H9 (cell line): ENCODE measurements at regions not wholly inside any gene's neighbourhood (a gene's known extent, or its start where the extent isn't known, plus 50 kb on each side); places are given as distances from the start of the nearest gene placed in this dataset.

Experiments
- DNase-seq: peaks from one replicate; pipeline ENCODE4 v3.0.0-alpha.2; 2017
- H2AFZ ChIP-seq: one replicate; pipeline ENCODE4 v1.6.1; 2013; ENCODE audit warnings: mild to moderate bottlenecking, low read length, control low read depth, moderate library complexity
- H2AK5ac ChIP-seq: 2 replicates; pipeline ENCODE4 v1.6.1; 2013; ENCODE audit warnings: low read length, control low read depth, mixed read lengths; ENCODE audit not compliant: insufficient read length
- H2BK120ac ChIP-seq: one replicate; pipeline ENCODE4 v1.6.1; 2013; ENCODE audit warnings: low read depth, mild to moderate bottlenecking, low read length, control low read depth, inconsistent platforms; ENCODE audit not compliant: poor library complexity, severe bottlenecking
- H2BK12ac ChIP-seq: 2 replicates; pipeline ENCODE4 v1.6.1; 2013; ENCODE audit warnings: low read length, control low read depth, mixed read lengths, low read depth; ENCODE audit not compliant: insufficient read length
- H2BK15ac ChIP-seq: 2 replicates; pipeline ENCODE4 v1.6.1; 2013; ENCODE audit warnings: low read depth, low read length, control low read depth
- H2BK20ac ChIP-seq: one replicate; pipeline ENCODE4 v1.6.1; 2013; ENCODE audit warnings: low read depth, mild to moderate bottlenecking, low read length, control low read depth, inconsistent platforms; ENCODE audit not compliant: poor library complexity, severe bottlenecking
- H2BK5ac ChIP-seq: 2 replicates; pipeline ENCODE4 v1.6.1; 2013; ENCODE audit warnings: low read length, control low read depth, mixed read lengths; ENCODE audit not compliant: insufficient read length
- H3K14ac ChIP-seq: 2 replicates; pipeline ENCODE4 v1.6.1; 2013; ENCODE audit warnings: low read length, control low read depth; ENCODE audit not compliant: insufficient read depth
- H3K18ac ChIP-seq: 2 replicates; pipeline ENCODE4 v1.6.1; 2013; ENCODE audit warnings: low read depth, mild to moderate bottlenecking, mixed read lengths, low read length, control low read depth; ENCODE audit not compliant: insufficient read length
- H3K23ac ChIP-seq: 2 replicates; pipeline ENCODE4 v1.6.1; 2013; ENCODE audit warnings: low read length, control low read depth, mixed read lengths, low read depth; ENCODE audit not compliant: insufficient read length
- H3K23me2 ChIP-seq: 2 replicates; pipeline ENCODE4 v1.6.1; 2013; ENCODE audit warnings: low read depth, mild to moderate bottlenecking, mixed read lengths, low read length, control low read depth; ENCODE audit not compliant: insufficient read length, poor library complexity, severe bottlenecking
- H3K27ac ChIP-seq: 2 replicates; pipeline ENCODE4 v1.5.1; 2013; ENCODE audit warnings: low read length, control low read depth, mixed read lengths, low read depth; ENCODE audit not compliant: insufficient read length
- H3K27me3 ChIP-seq: 2 replicates; pipeline ENCODE4 v1.6.1; 2013; ENCODE audit warnings: low read length, control low read depth, inconsistent platforms; ENCODE audit not compliant: insufficient read depth
- H3K4ac ChIP-seq: 2 replicates; pipeline ENCODE4 v1.6.1; 2013; ENCODE audit warnings: low read depth, mild to moderate bottlenecking, control low read depth, inconsistent platforms, low read length, moderate library complexity
- H3K4me1 ChIP-seq: 2 replicates; pipeline ENCODE4 v1.6.1; 2013; ENCODE audit warnings: low read length, control low read depth, inconsistent platforms; ENCODE audit not compliant: insufficient read depth
- H3K4me2 ChIP-seq: 2 replicates; pipeline ENCODE4 v1.6.1; 2013; ENCODE audit warnings: low read length, control low read depth, mixed read lengths; ENCODE audit not compliant: insufficient read length, insufficient read depth
- H3K56ac ChIP-seq: 2 replicates; pipeline ENCODE4 v1.6.1; 2013; ENCODE audit warnings: low read depth, mild to moderate bottlenecking, mixed read lengths, low read length, control low read depth; ENCODE audit not compliant: insufficient read length
- H3K79me1 ChIP-seq: 2 replicates; pipeline ENCODE4 v1.6.1; 2013; ENCODE audit warnings: low read depth, mild to moderate bottlenecking, moderate library complexity, low read length, control low read depth, inconsistent platforms; ENCODE audit not compliant: insufficient read depth, poor library complexity, severe bottlenecking
- H3K79me2 ChIP-seq: 2 replicates; pipeline ENCODE4 v1.6.1; 2013; ENCODE audit warnings: low read length, control low read depth, inconsistent platforms; ENCODE audit not compliant: insufficient read depth
- H3K9ac ChIP-seq: 2 replicates; pipeline ENCODE4 v1.6.1; 2013; ENCODE audit warnings: low read length, control low read depth, mixed read lengths; ENCODE audit not compliant: insufficient read length; ENCODE audit errors: extremely low read depth
- H3K9me3 ChIP-seq: one replicate; pipeline ENCODE4 v1.6.1; 2013; ENCODE audit warnings: low read depth, low read length, inconsistent platforms; ENCODE audit not compliant: control insufficient read depth
- H3T11ph ChIP-seq: one replicate; pipeline ENCODE4 v1.6.1; 2013; ENCODE audit warnings: mild to moderate bottlenecking, low read length, control low read depth, inconsistent platforms
- H4K20me1 ChIP-seq: one replicate; pipeline ENCODE4 v1.6.1; 2013; ENCODE audit not compliant: control insufficient read depth, insufficient read length, insufficient read depth
- H4K5ac ChIP-seq: 2 replicates; pipeline ENCODE4 v1.6.1; 2013; ENCODE audit warnings: low read depth, mild to moderate bottlenecking, mixed read lengths, low read length, control low read depth; ENCODE audit not compliant: insufficient read length
- H4K8ac ChIP-seq: replicated peaks from 2 replicates; pipeline ENCODE4 v1.6.1; 2013; ENCODE audit warnings: low read length, control low read depth, mixed read lengths, low read depth; ENCODE audit not compliant: insufficient read length
- H4K91ac ChIP-seq: 2 replicates; pipeline ENCODE4 v1.6.1; 2013; ENCODE audit warnings: low read depth, mild to moderate bottlenecking, moderate library complexity, mixed read lengths, low read length, control low read depth; ENCODE audit not compliant: insufficient read length
- H3K27ac Mint-ChIP-seq, 3 experiments: 2 replicates in 2 of 3; 3 replicates in 1 of 3; pipeline ENCODE4 v1.8.0; 2020 to 2021; ENCODE audit warnings: mixed read lengths in 3 of 3, mild to moderate bottlenecking in 1 of 3, moderate library complexity in 1 of 3
- H3K27me3 Mint-ChIP-seq: 2 replicates; pipeline ENCODE4 v1.8.0; 2021; ENCODE audit warnings: low read depth, mild to moderate bottlenecking, moderate library complexity, mixed read lengths
- H3K36me3 Mint-ChIP-seq, 3 experiments: 2 replicates in 2 of 3; 3 replicates in 1 of 3; pipeline ENCODE4 v1.8.0; 2020 to 2021; ENCODE audit warnings: low read depth in 3 of 3, mixed read lengths in 3 of 3; ENCODE audit not compliant: insufficient read depth in 1 of 3
- H3K4me1 Mint-ChIP-seq, 2 experiments: 2 replicates each; pipeline ENCODE4 v1.8.0; 2020; ENCODE audit warnings: mixed read lengths in 2 of 2
- H3K4me3 Mint-ChIP-seq, 2 experiments: 2 replicates in 1 of 2; 3 replicates in 1 of 2; pipeline ENCODE4 v1.8.0; 2020 to 2021; ENCODE audit warnings: mild to moderate bottlenecking in 2 of 2, mixed read lengths in 2 of 2, moderate library complexity in 1 of 2
- H3K9me3 Mint-ChIP-seq, 2 experiments: 2 replicates in 1 of 2; 3 replicates in 1 of 2; pipeline ENCODE4 v1.8.0; 2020; ENCODE audit warnings: mild to moderate bottlenecking in 2 of 2, mixed read lengths in 2 of 2, moderate library complexity in 1 of 2
- CTCF ChIP-seq: fragments of 200-600 bp; sonication (generic); conservative IDR thresholded peaks from 3 replicates; pipeline ENCODE4 v1.8.0; 2021; ENCODE audit warnings: antibody characterized with exemption, mild to moderate bottlenecking
- WGBS: extraction: QIAGEN DNeasy Blood & Tissue Kit; methylation state at CpG from one replicate; pipeline ENCODE4 v1.1.7; 2013; ENCODE audit warnings: missing lambda C conversion rate, low lambda C conversion rate, mixed read lengths; ENCODE audit not compliant: insufficient read length; ENCODE audit errors: extremely low coverage; 5-methylcytosine and 5-hydroxymethylcytosine counted together

- Histone ChIP-seq H2BK15ac (no peak overlapping the region), H3K4me2 (no peak overlapping the region), H3K56ac (no peak overlapping the region), H3K79me2 (no peaks in the 10 kb centered on the region), H3K9me3 (no peaks in the 10 kb centered on the region), H2AFZ (no peak overlapping the region), H2BK5ac (no peak overlapping the region), H4K5ac (no peak overlapping the region), H3K4me1 (no peaks in the 10 kb centered on the region), H2BK20ac (no peak overlapping the region), H3K23me2 (no peaks in the 10 kb centered on the region), H4K8ac (no peak overlapping the region), H2BK12ac (no peak overlapping the region), H3K9ac (no peak overlapping the region), H3K4ac (no peak overlapping the region), H3T11ph (no peak overlapping the region), H3K23ac (no peak overlapping the region), H3K79me1 (no peaks in the 10 kb centered on the region), H3K27me3 (no peaks in the 10 kb centered on the region), H2AK5ac (no peak overlapping the region), H3K18ac (no peak overlapping the region), H4K20me1 (no peaks in the 10 kb centered on the region), H3K14ac (no peak overlapping the region), H2BK120ac (no peak overlapping the region), H4K91ac (no peak overlapping the region), H3K27ac (no peak overlapping the region)
- no peaks in the 10 kb centered on the region for H3K27me3 Mint-ChIP-seq
- no peak overlapping the region; a peak in 1 of 7 replicates for H3K27ac Mint-ChIP-seq
- peaks cover 15 to 22% of the 10 kb centered on the region in 2 experiments for H3K9me3 Mint-ChIP-seq
- peaks cover 6 to 18% (median 6%) of the 10 kb centered on the region in 3 experiments for H3K36me3 Mint-ChIP-seq
- TF ChIP-seq CTCF, result no peak
- WGBS, result no CpG with 5 or more reads among the region's 1 CpG
- H3K4me3 Mint-ChIP-seq, result no peak overlapping the region
- no peak for DNase-seq
- peaks cover 3 to 4% of the 10 kb centered on the region in 2 experiments; a peak in 3 of 4 replicates for H3K4me1 Mint-ChIP-seq
Measured at GRCh38 chr13:87999240-87999700, 328.1 kb downstream of the SLITRK5 start.
